GM23338 (cell line): ENCODE measurements at regions not wholly inside any gene's neighbourhood (a gene's known extent, or its start where the extent isn't known, plus 50 kb on each side); places are given as distances from the start of the nearest gene placed in this dataset.

Source experiments
- ATAC-seq: fragments of 200-7000 bp; cut with Tn5 transposase; 3 replicates; pipeline ENCODE4 v1.9.1; 2020
- DNase-seq: peaks from one replicate; pipeline ENCODE4 v3.0.0-alpha.2; 2015; ENCODE audit warnings: low spot score
- H2AFZ ChIP-seq: fragments of 200-600 bp; sonication (generic); 2 replicates; pipeline ENCODE4 v1.8.0; 2016; ENCODE audit warnings: antibody characterized with exemption, mild to moderate bottlenecking, moderate library complexity
- H3F3A ChIP-seq: fragments of 200-600 bp; sonication (generic); replicated peaks from 2 replicates; pipeline ENCODE4 v1.8.0; 2017; ENCODE audit warnings: antibody characterized with exemption, mixed run types, low read depth
- H3K27ac ChIP-seq: fragments of 200-600 bp; sonication (generic); 2 replicates; pipeline ENCODE4 v1.6.1; 2016; ENCODE audit warnings: low read depth
- H3K27me3 ChIP-seq: fragments of 200-600 bp; sonication (generic); 2 replicates; pipeline ENCODE4 v1.8.0; 2016; ENCODE audit warnings: mild to moderate bottlenecking, mixed run types, moderate library complexity; ENCODE audit not compliant: insufficient read depth
- H3K36me3 ChIP-seq: fragments of 200-600 bp; sonication (generic); 2 replicates; pipeline ENCODE4 v1.8.0; 2016; ENCODE audit warnings: mild to moderate bottlenecking; ENCODE audit not compliant: insufficient read depth
- H3K4me1 ChIP-seq: fragments of 200-600 bp; sonication (generic); 2 replicates; pipeline ENCODE4 v1.8.0; 2016; ENCODE audit warnings: mild to moderate bottlenecking, moderate library complexity; ENCODE audit not compliant: insufficient read depth
- H3K4me2 ChIP-seq: fragments of 200-600 bp; sonication (generic); 2 replicates; pipeline ENCODE4 v1.7.1; 2017; ENCODE audit warnings: mixed run types
- H3K4me3 ChIP-seq: fragments of 200-600 bp; sonication (generic); 2 replicates; pipeline ENCODE4 v1.6.1; 2016; ENCODE audit warnings: mixed run types
- H3K79me2 ChIP-seq: fragments of 200-600 bp; sonication (generic); replicated peaks from 2 replicates; pipeline ENCODE4 v1.8.0; 2017; ENCODE audit warnings: mild to moderate bottlenecking; ENCODE audit not compliant: insufficient read depth
- H3K9me2 ChIP-seq: fragments of 200-600 bp; sonication (generic); 2 replicates; pipeline ENCODE4 v1.8.0; 2017; ENCODE audit not compliant: insufficient read depth
- H4K20me1 ChIP-seq: fragments of 200-600 bp; sonication (generic); replicated peaks from 2 replicates; pipeline ENCODE4 v1.8.0; 2017; ENCODE audit warnings: mild to moderate bottlenecking; ENCODE audit not compliant: insufficient read depth
- H3K27ac Mint-ChIP-seq: 2 replicates; pipeline ENCODE4 v1.8.0; 2020; ENCODE audit warnings: inconsistent platforms, mild to moderate bottlenecking, moderate library complexity, mixed read lengths
- H3K27me3 Mint-ChIP-seq: 3 replicates; pipeline ENCODE4 v1.8.0; 2022; ENCODE audit warnings: low read depth, mild to moderate bottlenecking, moderate library complexity, mixed read lengths, inconsistent platforms; ENCODE audit not compliant: insufficient read depth, poor library complexity
- H3K36me3 Mint-ChIP-seq: 3 replicates; pipeline ENCODE4 v1.8.0; 2021; ENCODE audit warnings: low read depth, mild to moderate bottlenecking, inconsistent platforms, moderate library complexity, mixed read lengths
- H3K4me1 Mint-ChIP-seq: 3 replicates; pipeline ENCODE4 v1.8.0; 2020; ENCODE audit warnings: mild to moderate bottlenecking, inconsistent platforms, mixed read lengths
- H3K4me3 Mint-ChIP-seq: 3 replicates; pipeline ENCODE4 v1.8.0; 2021; ENCODE audit warnings: moderate library complexity, mild to moderate bottlenecking, inconsistent platforms, mixed read lengths
- H3K9me3 Mint-ChIP-seq: 3 replicates; pipeline ENCODE4 v1.8.0; 2020; ENCODE audit warnings: moderate library complexity, mild to moderate bottlenecking, inconsistent platforms, mixed read lengths
- CREB1 ChIP-seq: fragments of 250-450 bp; sonication (Bioruptor Pico); IDR thresholded peaks from 2 replicates; pipeline ENCODE4 v1.5.0; 2020; ENCODE audit warnings: low read depth, mild to moderate bottlenecking, moderate library complexity
- CTCF ChIP-seq, 2 experiments: fragments of 200-600 bp in 1 of 2; sonication (generic) in 1 of 2; conservative IDR thresholded peaks; 2 replicates each; pipeline versions ENCODE4 v1.5.1 to v1.6.1; 2016 to 2017; ENCODE audit warnings: antibody characterized with exemption in 2 of 2, low read depth in 2 of 2, mild to moderate bottlenecking in 2 of 2, moderate library complexity in 1 of 2
- ETS1 ChIP-seq: IDR thresholded peaks from 2 replicates; pipeline ENCODE4 v1.6.1; 2016; ENCODE audit warnings: antibody characterized with exemption
- EZH2phosphoT487 ChIP-seq: fragments of 200-600 bp; sonication (generic); IDR thresholded peaks from one replicate; pipeline ENCODE4 v1.8.1; 2018; ENCODE audit warnings: antibody characterized with exemption; ENCODE audit not compliant: unreplicated experiment
- JUNB ChIP-seq: IDR thresholded peaks from one replicate; pipeline ENCODE4 v1.6.1; 2016; ENCODE audit warnings: antibody characterized with exemption; ENCODE audit not compliant: unreplicated experiment
- STAT1 ChIP-seq: IDR thresholded peaks from one replicate; pipeline ENCODE4 v1.6.1; 2016; ENCODE audit warnings: antibody characterized with exemption; ENCODE audit not compliant: unreplicated experiment
- ZNF462 ChIP-seq: fragments of 250-450 bp; sonication (Bioruptor Pico); IDR thresholded peaks from 2 replicates; pipeline ENCODE4 v1.5.0; 2020; ENCODE audit warnings: mild to moderate bottlenecking, moderate library complexity

GRCh38 chr6:137690721-137691120 lies 176.3 kb upstream of the TNFAIP3 start:
- Histone ChIP-seq H3F3A (no peaks in the 10 kb centered on the region), H3K36me3 (no peaks in the 10 kb centered on the region), H3K4me2 (no peak overlapping the region), H3K79me2 (no peaks in the 10 kb centered on the region), H3K27ac (no peak overlapping the region), H3K27me3 (no peaks in the 10 kb centered on the region), H2AFZ (no peak overlapping the region), H3K9me2 (0 out of 2 replicates have a peak, but pooled peaks cover 8% of the 10 kb centered on the region), H4K20me1 (no peaks in the 10 kb centered on the region), H3K4me1 (peaks cover 5% of the 10 kb centered on the region; the same call in 1 of the 2 replicates), H3K4me3 (no peak overlapping the region)
- Mint-ChIP-seq H3K4me1 (peaks cover 8% of the 10 kb centered on the region; the same call in 2 of the 3 replicates), H3K36me3 (no peaks in the 10 kb centered on the region), H3K4me3 (no peak overlapping the region), H3K27me3 (peaks cover 5% of the 10 kb centered on the region), H3K27ac (no peak overlapping the region), H3K9me3 (no peaks in the 10 kb centered on the region)
- no peak for TF ChIP-seq CTCF (conservative IDR thresholded peaks at IDR 0.05; ENCODE audit: low read depth in 2 of 2)
- no peak for ATAC-seq
- no peak for DNase-seq

- H3K9me3 Mint-ChIP-seq: no peaks in the 10 kb centered on the region
- no peak overlapping the region for H3K4me3 Mint-ChIP-seq
- peaks cover 5% of the 10 kb centered on the region; the same call in 1 of the 2 replicates for H3K4me1 ChIP-seq
- H4K20me1 ChIP-seq: no peaks in the 10 kb centered on the region
- H3K27me3 Mint-ChIP-seq: peaks cover 5% of the 10 kb centered on the region
- peaks cover 10% of the 10 kb centered on the region; the same call in 2 of the 3 replicates for H3K4me1 Mint-ChIP-seq
- no peak overlapping the region for H3K27ac ChIP-seq
- H3K79me2 ChIP-seq: no peaks in the 10 kb centered on the region
- 0 out of 2 replicates have a peak, but pooled peaks cover 8% of the 10 kb centered on the region for H3K9me2 ChIP-seq
- no peak overlapping the region for H2AFZ ChIP-seq
- ATAC-seq (no peak), DNase-seq (no peak)
- no peaks in the 10 kb centered on the region for H3K27me3 ChIP-seq
- no peak overlapping the region for H3K4me3 ChIP-seq
- H3F3A ChIP-seq: no peaks in the 10 kb centered on the region
- no peaks in the 10 kb centered on the region for H3K36me3 ChIP-seq
- no peak overlapping the region for H3K4me2 ChIP-seq
- H3K36me3 Mint-ChIP-seq: no peaks in the 10 kb centered on the region
- no peak overlapping the region for H3K27ac Mint-ChIP-seq
- TF ChIP-seq CREB1 (CRISPR knock-in tag) (no peak), ZNF462 (CRISPR knock-in tag) (no peak), JUNB (no peak), CTCF (conservative IDR thresholded peaks at IDR 0.05; ENCODE audit: low read depth in 2 of 2) (no peak), EZH2phosphoT487 (no peak), ETS1 (no peak), STAT1 (no peak)
Observed at GRCh38 chr6:137692308-137692707, 174.8 kb upstream of the TNFAIP3 start.
